ENCODE measurements at regions not wholly inside any gene's neighbourhood (a gene's known extent, or its start where the extent isn't known, plus 50 kb on each side); places are given as distances from the start of the nearest gene placed in this dataset.
"Not testable (repeated sequence)": the region's sequence is repeated elsewhere in the genome, so short reads cannot be mapped to it uniquely, and the experiment has no call there.

- H3K27ac ChIP-seq (ENCODE audit: low read depth in 2 of 2, low read length in 2 of 2), result no peak overlapping the region
- no peaks in the 10 kb centered on the region for H3K9me3 ChIP-seq (ENCODE audit: control insufficient read depth in 2 of 3, insufficient read depth in 1 of 3, low read length in 3 of 3)
- intact Hi-C loops (cut with DNase I), result no loop called here
- H3K27me3 ChIP-seq (ENCODE audit: control insufficient read depth, insufficient read depth, low read length), result no peaks in the 10 kb centered on the region
- FAIRE-seq (no peak), DNase-seq (no peak)
- TF ChIP-seq, protein P1, sequence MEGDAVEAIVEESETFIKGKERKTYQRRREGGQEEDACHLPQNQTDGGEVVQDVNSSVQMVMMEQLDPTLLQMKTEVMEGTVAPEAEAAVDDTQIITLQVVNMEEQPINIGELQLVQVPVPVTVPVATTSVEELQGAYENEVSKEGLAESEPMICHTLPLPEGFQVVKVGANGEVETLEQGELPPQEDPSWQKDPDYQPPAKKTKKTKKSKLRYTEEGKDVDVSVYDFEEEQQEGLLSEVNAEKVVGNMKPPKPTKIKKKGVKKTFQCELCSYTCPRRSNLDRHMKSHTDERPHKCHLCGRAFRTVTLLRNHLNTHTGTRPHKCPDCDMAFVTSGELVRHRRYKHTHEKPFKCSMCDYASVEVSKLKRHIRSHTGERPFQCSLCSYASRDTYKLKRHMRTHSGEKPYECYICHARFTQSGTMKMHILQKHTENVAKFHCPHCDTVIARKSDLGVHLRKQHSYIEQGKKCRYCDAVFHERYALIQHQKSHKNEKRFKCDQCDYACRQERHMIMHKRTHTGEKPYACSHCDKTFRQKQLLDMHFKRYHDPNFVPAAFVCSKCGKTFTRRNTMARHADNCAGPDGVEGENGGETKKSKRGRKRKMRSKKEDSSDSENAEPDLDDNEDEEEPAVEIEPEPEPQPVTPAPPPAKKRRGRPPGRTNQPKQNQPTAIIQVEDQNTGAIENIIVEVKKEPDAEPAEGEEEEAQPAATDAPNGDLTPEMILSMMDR (IDR thresholded peaks at IDR 0.05; ENCODE audit: borderline replicate concordance, extremely low read depth, insufficient read depth), result no peak
- no peaks in the 10 kb centered on the region for H3K36me3 ChIP-seq (ENCODE audit: control insufficient read depth in 2 of 3, insufficient read depth in 3 of 3, low read length in 3 of 3)
- H3K4me1 ChIP-seq (ENCODE audit: control insufficient read depth in 2 of 3, insufficient read depth in 2 of 3, low read depth in 1 of 3, low read length in 3 of 3), result no peaks in the 10 kb centered on the region
- H3K9ac ChIP-seq (ENCODE audit: low read length in 3 of 3), result no peak overlapping the region
- H3K4me3 ChIP-seq (ENCODE audit: low read length in 3 of 3), result no peak overlapping the region
These were observed 345.0 kb downstream of the TMEM38B start for GRCh38 chr9:106039151-106039935.

GRCh38 chr9:106041920-106042319 is 347.6 kb downstream of the TMEM38B start:
- H3K27ac ChIP-seq (ENCODE audit: low read depth in 2 of 2, low read length in 2 of 2); intact Hi-C loops (cut with DNase I); FAIRE-seq; H3K9ac ChIP-seq (ENCODE audit: low read length in 3 of 3); H3K36me3 ChIP-seq (ENCODE audit: control insufficient read depth in 2 of 3, insufficient read depth in 3 of 3, low read length in 3 of 3); H3K4me3 ChIP-seq (ENCODE audit: low read length in 3 of 3); H3K4me1 ChIP-seq (ENCODE audit: control insufficient read depth in 2 of 3, insufficient read depth in 2 of 3, low read depth in 1 of 3, low read length in 3 of 3); H3K27me3 ChIP-seq (ENCODE audit: control insufficient read depth, insufficient read depth, low read length); H3K9me3 ChIP-seq (ENCODE audit: control insufficient read depth in 2 of 3, insufficient read depth in 1 of 3, low read length in 3 of 3); DNase-seq: not testable (repeated sequence)

GRCh38 chr9:106051545-106051944 is 357.2 kb downstream of the TMEM38B start:
- Histone ChIP-seq H3K36me3 (ENCODE audit: control insufficient read depth in 2 of 3, insufficient read depth in 3 of 3, low read length in 3 of 3) (no peaks in the 10 kb centered on the region), H3K9ac (ENCODE audit: low read length in 3 of 3) (no peak overlapping the region), H3K27me3 (ENCODE audit: control insufficient read depth, insufficient read depth, low read length) (no peaks in the 10 kb centered on the region), H3K4me1 (ENCODE audit: control insufficient read depth in 2 of 3, insufficient read depth in 2 of 3, low read depth in 1 of 3, low read length in 3 of 3) (no peaks in the 10 kb centered on the region), H3K9me3 (ENCODE audit: control insufficient read depth in 2 of 3, insufficient read depth in 1 of 3, low read length in 3 of 3) (no peaks in the 10 kb centered on the region), H3K27ac (ENCODE audit: low read depth in 2 of 2, low read length in 2 of 2) (no peak overlapping the region), H3K4me3 (ENCODE audit: low read length in 3 of 3) (no peak overlapping the region)
- DNase-seq, result no peak
- FAIRE-seq, result no peak
- TF ChIP-seq, protein P1 (IDR thresholded peaks at IDR 0.05; ENCODE audit: borderline replicate concordance, extremely low read depth, insufficient read depth), result no peak
- intact Hi-C loops (cut with DNase I), result no loop called here

- no peaks in the 10 kb centered on the region for H3K9me3 ChIP-seq (ENCODE audit: control insufficient read depth in 2 of 3, insufficient read depth in 1 of 3, low read length in 3 of 3)
- TF ChIP-seq, protein P1 (IDR thresholded peaks at IDR 0.05; ENCODE audit: borderline replicate concordance, extremely low read depth, insufficient read depth), result no peak
- H3K27ac ChIP-seq (ENCODE audit: low read depth in 2 of 2, low read length in 2 of 2), result no peak overlapping the region
- no peak overlapping the region for H3K9ac ChIP-seq (ENCODE audit: low read length in 3 of 3)
- H3K27me3 ChIP-seq (ENCODE audit: control insufficient read depth, insufficient read depth, low read length), result no peaks in the 10 kb centered on the region
- no peaks in the 10 kb centered on the region for H3K4me1 ChIP-seq (ENCODE audit: control insufficient read depth in 2 of 3, insufficient read depth in 2 of 3, low read depth in 1 of 3, low read length in 3 of 3)
- no peaks in the 10 kb centered on the region for H3K36me3 ChIP-seq (ENCODE audit: control insufficient read depth in 2 of 3, insufficient read depth in 3 of 3, low read length in 3 of 3)
- no peak overlapping the region for H3K4me3 ChIP-seq (ENCODE audit: low read length in 3 of 3)
- DNase-seq, result no peak
- intact Hi-C loops (cut with DNase I), result no loop called here
- FAIRE-seq, result no peak
These were observed 357.8 kb downstream of the TMEM38B start for GRCh38 chr9:106052166-106052565.

All from kidney (tissue), 13 donors.